ENCODE measurements at regions not wholly inside any gene's neighbourhood (a gene's known extent, or its start where the extent isn't known, plus 50 kb on each side); places are given as distances from the start of the nearest gene placed in this dataset.

DNA sequence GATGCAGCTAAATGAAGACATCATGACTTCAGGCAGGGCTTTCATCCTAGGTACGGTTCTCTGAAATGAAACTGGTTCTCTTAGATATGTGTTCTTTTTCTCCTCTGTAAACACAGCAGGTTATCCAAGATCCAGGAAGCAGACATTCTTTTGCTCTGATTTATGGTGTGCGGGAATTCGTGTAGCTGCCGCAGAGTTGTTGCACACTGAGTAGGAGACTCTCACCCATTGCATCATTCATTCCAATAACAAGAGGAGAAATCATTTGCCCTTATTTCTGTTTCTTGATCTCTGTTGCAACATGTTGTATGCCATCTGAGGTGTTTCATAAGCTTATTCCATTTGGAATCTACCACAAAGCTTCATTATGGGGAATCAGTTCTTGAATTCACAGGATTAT lies 133.6 kb upstream of the VCX2 start:
- H3K36me3 ChIP-seq (ENCODE audit: control insufficient read depth in 3 of 3, insufficient read depth in 2 of 3, low read depth in 1 of 3, low read length in 3 of 3): no peaks in the 10 kb centered on the region
- no peak overlapping the region for H3K27ac ChIP-seq (ENCODE audit: low read depth in 1 of 3, low read length in 2 of 3)
- FAIRE-seq (no peak), DNase-seq (no peak)
- H3K27me3 ChIP-seq (ENCODE audit: control insufficient read depth in 3 of 3, insufficient read depth in 3 of 3, low read length in 3 of 3): no peaks in the 10 kb centered on the region
- WGBS, 3 donors: 85 to 90% (median 88%) methylated on average over 4 of the region's 4 CpGs
- H3K4me1 ChIP-seq (ENCODE audit: control insufficient read depth in 3 of 3, insufficient read depth in 2 of 3, low read depth in 1 of 3, low read length in 2 of 3): no peaks in the 10 kb centered on the region
- no peak overlapping the region for H3K4me3 ChIP-seq (ENCODE audit: low read depth in 1 of 3, low read length in 3 of 3)
- no peaks in the 10 kb centered on the region for H3K9me3 ChIP-seq (ENCODE audit: control insufficient read depth in 2 of 2, insufficient read depth in 1 of 2, low read depth in 1 of 2, low read length in 1 of 2)

DNA sequence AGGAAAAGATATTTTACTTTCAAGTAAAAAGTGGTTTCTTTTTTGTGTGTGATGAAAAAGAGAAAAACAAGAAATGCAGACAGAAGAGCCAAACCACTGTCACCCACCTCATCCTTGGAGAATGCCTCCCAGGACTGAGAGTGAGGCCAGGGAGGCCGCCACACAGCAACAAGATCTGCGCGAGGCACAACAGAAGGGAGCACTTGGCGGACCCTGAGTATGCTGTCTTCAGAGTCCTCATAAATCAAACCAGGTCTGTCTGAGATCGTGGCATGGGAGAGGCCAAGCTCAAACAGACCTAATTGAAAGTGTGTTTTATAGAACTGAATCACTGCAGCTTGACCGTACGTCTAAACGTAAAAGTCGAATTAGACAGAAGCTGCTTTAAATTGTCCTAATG lies 134.3 kb upstream of the VCX2 start:
- 83 to 90% (median 88%) methylated on average over 9 of the region's 9 CpGs for WGBS, 3 donors
- no peaks in the 10 kb centered on the region for H3K9me3 ChIP-seq (ENCODE audit: control insufficient read depth in 2 of 2, insufficient read depth in 1 of 2, low read depth in 1 of 2, low read length in 1 of 2)
- FAIRE-seq (no peak), DNase-seq (no peak)
- H3K36me3 ChIP-seq (ENCODE audit: control insufficient read depth in 3 of 3, insufficient read depth in 2 of 3, low read depth in 1 of 3, low read length in 3 of 3): no peaks in the 10 kb centered on the region
- no peaks in the 10 kb centered on the region for H3K27me3 ChIP-seq (ENCODE audit: control insufficient read depth in 3 of 3, insufficient read depth in 3 of 3, low read length in 3 of 3)
- no peak overlapping the region for H3K4me3 ChIP-seq (ENCODE audit: low read depth in 1 of 3, low read length in 3 of 3)
- no peak overlapping the region for H3K27ac ChIP-seq (ENCODE audit: low read depth in 1 of 3, low read length in 2 of 3)
- no peaks in the 10 kb centered on the region for H3K4me1 ChIP-seq (ENCODE audit: control insufficient read depth in 3 of 3, insufficient read depth in 2 of 3, low read depth in 1 of 3, low read length in 2 of 3)

DNA sequence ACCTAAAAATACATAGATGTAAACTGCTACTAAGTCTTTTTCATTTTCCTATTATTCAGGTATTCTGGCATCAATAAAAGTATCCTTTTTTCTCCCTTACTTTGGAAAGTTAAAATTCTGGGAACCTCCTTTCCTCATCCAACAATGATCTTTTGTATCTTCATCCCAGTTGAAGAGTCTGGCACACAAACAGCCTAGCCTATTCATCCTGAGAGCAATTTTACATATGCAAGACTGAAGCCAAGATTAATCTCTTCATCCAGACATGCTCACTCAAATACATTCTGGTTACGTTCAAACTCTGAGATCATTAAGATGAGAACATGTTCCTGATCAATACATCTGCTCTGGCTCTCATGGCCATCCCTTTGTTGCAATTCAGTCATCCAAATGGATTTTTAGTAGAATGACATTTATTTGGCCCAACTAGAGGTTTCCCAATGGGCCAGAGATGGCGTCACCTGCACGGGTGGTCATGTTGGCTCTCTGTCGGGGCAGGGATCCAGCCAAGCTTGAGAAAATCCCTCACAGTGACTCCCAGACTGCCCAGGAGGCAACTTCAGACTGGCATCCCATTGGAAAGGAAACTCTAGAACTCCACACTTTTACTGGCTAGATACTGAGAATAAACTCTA lies 135.3 kb upstream of the VCX2 start:
- FAIRE-seq: no peak
- 86 to 92% (median 88%) methylated on average over 4 of the region's 4 CpGs for WGBS, 3 donors

DNA sequence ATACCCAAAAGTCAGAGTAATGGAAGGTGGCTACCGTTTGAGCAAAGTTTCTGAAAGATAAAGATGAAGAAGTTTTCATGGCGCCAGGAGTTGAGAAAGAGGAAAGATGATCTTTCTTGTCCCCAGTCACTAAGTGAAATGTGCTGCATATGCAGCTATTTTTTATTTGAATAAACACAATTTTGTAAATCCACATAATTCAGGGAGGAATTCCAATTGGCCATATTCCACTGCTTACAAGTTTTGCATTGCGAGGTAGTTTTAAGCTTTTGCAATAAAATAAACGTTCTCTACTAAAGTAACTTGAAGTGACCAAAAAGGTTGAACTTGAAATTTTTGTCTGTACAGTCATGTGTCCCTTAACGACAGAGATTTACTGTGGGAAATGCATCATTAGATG lies 139.3 kb upstream of the VCX2 start:
- DNase-seq (no peak), FAIRE-seq (no peak)

More for the DNA sequence above, 135.3 kb upstream of the VCX2 start:
- Histone ChIP-seq H3K27me3 (ENCODE audit: control insufficient read depth in 3 of 3, insufficient read depth in 3 of 3, low read length in 3 of 3) (no peaks in the 10 kb centered on the region), H3K4me1 (ENCODE audit: control insufficient read depth in 3 of 3, insufficient read depth in 2 of 3, low read depth in 1 of 3, low read length in 2 of 3) (no peaks in the 10 kb centered on the region), H3K4me3 (ENCODE audit: low read depth in 1 of 3, low read length in 3 of 3) (no peak overlapping the region), H3K36me3 (ENCODE audit: control insufficient read depth in 3 of 3, insufficient read depth in 2 of 3, low read depth in 1 of 3, low read length in 3 of 3) (no peaks in the 10 kb centered on the region), H3K9me3 (ENCODE audit: control insufficient read depth in 2 of 2, insufficient read depth in 1 of 2, low read depth in 1 of 2, low read length in 1 of 2) (no peaks in the 10 kb centered on the region), H3K27ac (ENCODE audit: low read depth in 1 of 3, low read length in 2 of 3) (no peak overlapping the region)
- no peak for DNase-seq

DNA sequence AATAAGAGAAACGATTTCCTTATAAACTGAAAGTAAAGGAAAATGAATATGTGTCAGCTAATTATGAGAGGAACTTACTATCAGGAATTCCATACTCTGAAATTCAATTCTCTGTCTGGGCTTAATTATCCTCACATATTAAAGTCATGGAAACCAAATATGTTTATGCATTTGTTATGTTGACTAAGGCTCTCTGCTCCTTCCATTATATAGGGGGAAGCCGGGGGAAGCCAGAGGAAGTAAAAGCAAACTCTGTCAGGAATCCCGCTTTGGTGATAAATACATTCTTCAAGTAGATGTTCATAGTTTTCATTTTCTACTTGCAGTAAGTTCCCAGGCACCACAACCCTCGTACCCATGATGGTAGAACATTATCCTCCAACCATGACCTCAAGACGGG lies 142.8 kb upstream of the VCX2 start:
- FAIRE-seq (no peak), DNase-seq (no peak)
- no peaks in the 10 kb centered on the region for H3K36me3 ChIP-seq (ENCODE audit: control insufficient read depth in 3 of 3, insufficient read depth in 2 of 3, low read depth in 1 of 3, low read length in 3 of 3)
- no peaks in the 10 kb centered on the region for H3K9me3 ChIP-seq (ENCODE audit: control insufficient read depth in 2 of 2, insufficient read depth in 1 of 2, low read depth in 1 of 2, low read length in 1 of 2)
- H3K4me1 ChIP-seq (ENCODE audit: control insufficient read depth in 3 of 3, insufficient read depth in 2 of 3, low read depth in 1 of 3, low read length in 2 of 3): no peaks in the 10 kb centered on the region
- WGBS, 3 donors: 67 to 93% (median 80%) methylated on average over 5 of the region's 5 CpGs
- H3K27ac ChIP-seq (ENCODE audit: low read depth in 1 of 3, low read length in 2 of 3): no peak overlapping the region
- no peak overlapping the region for H3K4me3 ChIP-seq (ENCODE audit: low read depth in 1 of 3, low read length in 3 of 3)
- no peaks in the 10 kb centered on the region for H3K27me3 ChIP-seq (ENCODE audit: control insufficient read depth in 3 of 3, insufficient read depth in 3 of 3, low read length in 3 of 3)

More for the DNA sequence above, 139.3 kb upstream of the VCX2 start:
- no peaks in the 10 kb centered on the region for H3K4me1 ChIP-seq (ENCODE audit: control insufficient read depth in 3 of 3, insufficient read depth in 2 of 3, low read depth in 1 of 3, low read length in 2 of 3)
- no peak overlapping the region for H3K27ac ChIP-seq (ENCODE audit: low read depth in 1 of 3, low read length in 2 of 3)
- no peaks in the 10 kb centered on the region for H3K36me3 ChIP-seq (ENCODE audit: control insufficient read depth in 3 of 3, insufficient read depth in 2 of 3, low read depth in 1 of 3, low read length in 3 of 3)
- no peaks in the 10 kb centered on the region for H3K27me3 ChIP-seq (ENCODE audit: control insufficient read depth in 3 of 3, insufficient read depth in 3 of 3, low read length in 3 of 3)
- WGBS, 3 donors: 71 to 92% (median 82%) methylated on average over 5 of the region's 5 CpGs
- H3K9me3 ChIP-seq (ENCODE audit: control insufficient read depth in 2 of 2, insufficient read depth in 1 of 2, low read depth in 1 of 2, low read length in 1 of 2): no peaks in the 10 kb centered on the region
- H3K4me3 ChIP-seq (ENCODE audit: low read depth in 1 of 3, low read length in 3 of 3): no peak overlapping the region

DNA sequence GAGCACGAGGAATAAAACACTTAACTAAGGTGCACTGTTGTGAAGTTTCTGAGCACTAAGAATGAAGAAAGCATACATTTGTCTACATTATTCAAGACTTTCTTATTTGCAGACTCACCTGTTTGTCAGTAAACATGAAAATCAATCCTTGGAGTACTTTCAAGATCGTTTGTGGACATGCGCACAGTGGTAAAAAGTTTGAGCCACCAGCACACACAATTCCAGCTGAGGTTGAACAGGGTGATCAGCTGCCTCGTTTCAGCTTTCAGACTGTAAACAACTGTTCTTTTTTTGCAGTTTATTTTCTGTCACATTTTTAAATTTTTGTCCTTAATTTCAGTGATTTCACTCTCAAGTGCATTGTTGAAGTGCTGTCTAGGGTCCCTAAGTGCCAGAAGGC lies 143.8 kb upstream of the VCX2 start:
- Histone ChIP-seq H3K36me3 (ENCODE audit: control insufficient read depth in 3 of 3, insufficient read depth in 2 of 3, low read depth in 1 of 3, low read length in 3 of 3) (no peaks in the 10 kb centered on the region), H3K9me3 (ENCODE audit: control insufficient read depth in 2 of 2, insufficient read depth in 1 of 2, low read depth in 1 of 2, low read length in 1 of 2) (no peaks in the 10 kb centered on the region), H3K4me1 (ENCODE audit: control insufficient read depth in 3 of 3, insufficient read depth in 2 of 3, low read depth in 1 of 3, low read length in 2 of 3) (no peaks in the 10 kb centered on the region), H3K27ac (ENCODE audit: low read depth in 1 of 3, low read length in 2 of 3) (no peak overlapping the region), H3K27me3 (ENCODE audit: control insufficient read depth in 3 of 3, insufficient read depth in 3 of 3, low read length in 3 of 3) (no peaks in the 10 kb centered on the region), H3K4me3 (ENCODE audit: low read depth in 1 of 3, low read length in 3 of 3) (no peak overlapping the region)
- DNase-seq: no peak
- no peak for FAIRE-seq
- 66 to 74% (median 68%) methylated on average over 4 of the region's 4 CpGs for WGBS, 3 donors

DNA sequence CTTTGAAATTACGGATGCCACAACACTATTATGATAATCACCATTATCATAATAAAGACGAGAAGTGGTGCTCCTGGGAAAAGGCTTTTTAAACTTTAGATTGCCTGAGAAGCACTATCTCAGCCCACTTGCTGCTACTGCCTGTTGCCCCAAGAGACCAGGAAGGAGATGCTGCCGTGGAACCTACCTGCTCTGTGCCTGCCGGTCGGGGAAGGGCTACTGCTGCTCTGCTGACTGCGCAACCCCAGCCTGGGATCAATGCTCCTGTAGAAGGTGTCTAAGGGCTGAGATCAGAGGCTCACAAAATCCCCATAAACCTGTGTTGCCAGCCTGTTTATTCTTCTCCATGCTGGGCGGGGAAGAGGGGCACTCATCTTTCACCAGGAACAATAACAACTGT lies 145.3 kb upstream of the VCX3B start:
- peaks cover 0 to 3% of the 10 kb centered on the region in 2 donors for H3K9me3 ChIP-seq (ENCODE audit: control insufficient read depth in 2 of 2, insufficient read depth in 1 of 2, low read depth in 1 of 2, low read length in 1 of 2)
- FAIRE-seq: no peak
- no peaks in the 10 kb centered on the region for H3K36me3 ChIP-seq (ENCODE audit: control insufficient read depth in 3 of 3, insufficient read depth in 2 of 3, low read depth in 1 of 3, low read length in 3 of 3)
- H3K27me3 ChIP-seq (ENCODE audit: control insufficient read depth in 3 of 3, insufficient read depth in 3 of 3, low read length in 3 of 3): no peaks in the 10 kb centered on the region
- no peaks in the 10 kb centered on the region for H3K4me1 ChIP-seq (ENCODE audit: control insufficient read depth in 3 of 3, insufficient read depth in 2 of 3, low read depth in 1 of 3, low read length in 2 of 3)
- WGBS, 3 donors: 69 to 86% (median 81%) methylated on average over 7 of the region's 7 CpGs
- H3K4me3 ChIP-seq (ENCODE audit: low read depth in 1 of 3, low read length in 3 of 3): no peak overlapping the region
- no peak overlapping the region for H3K27ac ChIP-seq (ENCODE audit: low read depth in 1 of 3, low read length in 2 of 3)
- no peak for DNase-seq

DNA sequence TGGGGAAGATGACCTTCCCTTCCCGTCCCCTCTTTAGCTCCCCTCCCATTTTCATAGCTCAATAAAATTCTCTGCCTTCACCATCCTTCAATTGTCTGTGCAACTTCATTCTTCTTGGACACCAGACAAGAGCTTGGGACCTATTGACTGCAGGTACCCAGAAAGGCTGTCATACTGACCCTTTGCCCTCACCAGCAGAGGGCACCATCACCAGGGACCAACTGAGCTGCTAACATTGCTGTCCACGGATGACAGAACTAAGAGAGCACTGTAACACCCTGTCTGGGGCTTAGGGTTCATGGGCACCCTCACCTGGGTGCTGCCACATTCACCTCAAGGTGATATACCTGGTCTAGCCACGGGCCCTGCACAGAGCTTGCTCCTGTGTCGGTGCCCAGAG lies 141.3 kb upstream of the VCX3B start:
- no peak for DNase-seq
- Histone ChIP-seq H3K4me3 (ENCODE audit: low read depth in 1 of 3, low read length in 3 of 3) (no peak overlapping the region), H3K9me3 (ENCODE audit: control insufficient read depth in 2 of 2, insufficient read depth in 1 of 2, low read depth in 1 of 2, low read length in 1 of 2) (peaks cover 0 to 3% of the 10 kb centered on the region in 2 donors), H3K27ac (ENCODE audit: low read depth in 1 of 3, low read length in 2 of 3) (no peak overlapping the region), H3K36me3 (ENCODE audit: control insufficient read depth in 3 of 3, insufficient read depth in 2 of 3, low read depth in 1 of 3, low read length in 3 of 3) (no peaks in the 10 kb centered on the region), H3K27me3 (ENCODE audit: control insufficient read depth in 3 of 3, insufficient read depth in 3 of 3, low read length in 3 of 3) (no peaks in the 10 kb centered on the region), H3K4me1 (ENCODE audit: control insufficient read depth in 3 of 3, insufficient read depth in 2 of 3, low read depth in 1 of 3, low read length in 2 of 3) (no peaks in the 10 kb centered on the region)
- FAIRE-seq: no peak
- 69 to 84% (median 74%) methylated on average over 4 of the region's 4 CpGs for WGBS, 3 donors
